HG03108 (cell line): ENCODE measurements at regions not wholly inside any gene's neighbourhood (a gene's known extent, or its start where the extent isn't known, plus 50 kb on each side); places are given as distances from the start of the nearest gene placed in this dataset.
"Not testable (repeated sequence)": the region's sequence is repeated elsewhere in the genome, so short reads cannot be mapped to it uniquely, and the experiment has no call there.

Experiments
- ATAC-seq: cut with Tn5 transposase; IDR thresholded peaks from one replicate; pipeline ENCODE4 v1.9.1; 2021; ENCODE audit warnings: moderate library complexity; ENCODE audit not compliant: unreplicated experiment

- ATAC-seq: no peak
Measured at GRCh38 chr2:204407204-204408014, 137.9 kb upstream of the PARD3B start.

- ATAC-seq: not testable (repeated sequence)
Measured at GRCh38 chr2:204412782-204413181, 132.5 kb upstream of the PARD3B start.

DNA sequence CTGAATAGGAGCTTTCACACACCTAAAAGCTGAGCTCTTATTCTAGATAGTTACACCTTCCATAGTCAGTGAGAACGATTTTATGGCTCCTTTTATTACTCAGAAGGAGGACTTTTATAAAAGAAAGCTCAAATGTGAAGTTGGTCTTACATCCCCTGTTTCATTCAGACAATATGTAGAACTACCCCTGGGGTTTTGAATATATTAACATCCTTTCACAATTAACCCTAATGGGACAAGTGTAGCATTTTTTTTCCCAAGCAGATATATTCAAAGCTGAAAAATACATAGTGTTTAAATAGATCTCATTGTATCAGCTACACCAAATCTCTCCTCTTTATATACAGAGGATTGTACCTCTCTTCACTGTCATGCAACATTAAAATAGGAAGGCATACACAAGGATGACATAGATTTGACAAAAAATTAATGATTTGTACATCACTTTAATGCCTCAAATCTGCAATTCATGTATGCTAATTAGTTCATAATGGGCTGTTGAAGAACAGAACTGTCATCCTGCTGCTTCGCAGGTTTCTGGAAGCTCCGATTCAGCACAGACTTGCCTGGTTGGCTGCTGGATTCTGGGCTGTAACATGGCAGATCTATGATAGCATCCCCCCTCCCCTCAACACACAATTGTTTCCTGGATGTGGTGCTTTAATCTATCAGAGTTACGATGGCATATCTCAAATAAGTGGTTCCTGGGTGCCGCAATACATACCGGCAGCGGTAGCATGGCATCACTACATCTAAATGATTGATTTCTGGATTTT lies 129.7 kb upstream of the PARD3B start:
- no peak for ATAC-seq

- ATAC-seq: no peak
Measured at GRCh38 chr2:204416236-204416635, 129.0 kb upstream of the PARD3B start.

DNA sequence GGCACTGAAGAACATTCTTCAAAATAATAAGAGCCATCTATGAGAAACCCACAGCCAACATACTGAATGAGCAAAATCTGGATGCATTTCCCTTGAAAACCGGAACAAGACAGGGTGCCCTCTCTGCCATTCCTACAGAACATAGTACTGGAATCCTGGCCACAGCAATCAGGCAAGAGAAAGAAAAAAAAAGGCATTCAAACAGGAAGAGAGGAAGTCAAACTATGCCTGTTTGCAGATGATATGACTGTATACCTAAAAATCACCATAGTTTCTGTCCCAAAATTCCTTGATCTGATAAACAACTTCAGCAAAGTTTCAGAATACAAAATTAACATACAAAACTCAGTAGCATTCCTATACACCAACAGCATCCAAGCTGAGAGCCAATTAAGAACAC lies 119.5 kb upstream of the PARD3B start:
- ATAC-seq: no peak

GRCh38 chr2:204428675-204429074 lies 116.6 kb upstream of the PARD3B start:
- no peak for ATAC-seq

DNA sequence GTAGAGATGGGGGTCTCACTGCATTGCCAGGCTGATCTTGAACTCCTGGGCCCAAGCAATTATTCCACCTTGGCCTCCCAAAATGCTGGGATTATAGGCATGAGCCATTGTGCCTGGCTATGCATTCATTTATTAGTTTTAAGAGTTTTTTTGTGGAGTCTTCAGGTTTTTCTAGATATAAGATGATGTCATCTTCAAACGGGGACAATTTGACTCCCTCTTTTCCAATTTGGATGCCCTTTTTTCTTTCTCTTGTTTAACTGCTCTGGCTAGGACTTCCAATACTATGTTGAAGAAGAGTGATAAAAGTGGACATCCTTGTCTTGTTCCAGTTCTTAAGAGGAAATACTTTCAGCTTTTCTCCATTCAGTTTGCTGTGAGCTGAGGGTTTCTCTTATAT lies 113.7 kb upstream of the PARD3B start:
- ATAC-seq: no peak

GRCh38 chr2:204432196-204432595 lies 113.1 kb upstream of the PARD3B start:
- no peak for ATAC-seq

- ATAC-seq: no peak
Measured at GRCh38 chr2:204434660-204435462, 110.4 kb upstream of the PARD3B start.

DNA sequence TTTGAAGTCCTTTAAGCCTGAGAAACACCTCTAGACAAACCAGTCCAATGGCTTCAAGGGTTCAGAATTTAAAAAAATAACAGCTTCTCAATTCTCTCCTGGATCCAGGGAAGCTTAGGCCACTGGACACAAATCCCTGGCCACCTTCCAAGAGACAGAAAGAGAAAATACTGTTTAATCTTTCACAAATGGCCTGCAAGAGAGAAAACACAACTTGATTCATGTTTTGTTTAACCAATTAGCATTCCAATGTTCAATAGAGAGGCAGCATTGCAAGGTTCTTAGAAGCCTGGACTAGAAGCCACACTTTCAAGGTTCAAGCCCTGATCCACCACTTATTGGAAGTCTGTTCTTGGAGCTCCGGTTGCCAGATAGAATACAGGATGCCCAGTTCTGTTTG lies 109.0 kb upstream of the PARD3B start:
- no peak for ATAC-seq

GRCh38 chr2:204437408-204437807 lies 107.9 kb upstream of the PARD3B start:
- ATAC-seq: no peak

GRCh38 chr2:204437815-204438756 lies 107.2 kb upstream of the PARD3B start:
- ATAC-seq: no peak

- no peak for ATAC-seq
Measured at GRCh38 chr2:204441316-204441715, 104.0 kb upstream of the PARD3B start.

DNA sequence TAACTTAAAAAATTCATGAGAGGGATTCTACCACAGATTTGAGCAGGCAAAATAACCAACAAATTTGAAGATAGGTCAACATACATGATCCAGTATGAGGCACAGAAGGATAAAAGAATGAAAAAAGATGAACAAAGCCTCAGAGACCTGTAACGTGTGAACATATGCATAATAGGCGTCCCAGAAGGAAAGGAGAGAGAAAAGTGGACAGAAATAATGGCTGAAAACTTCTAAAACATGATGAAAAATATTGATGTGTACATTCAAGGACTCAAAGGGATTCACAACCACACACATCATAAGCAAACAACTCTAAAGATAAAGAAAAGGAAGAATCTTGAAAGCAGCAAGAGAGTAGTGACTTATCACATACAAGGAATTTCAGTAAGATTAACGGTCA lies 100.1 kb upstream of the PARD3B start:
- no peak for ATAC-seq

DNA sequence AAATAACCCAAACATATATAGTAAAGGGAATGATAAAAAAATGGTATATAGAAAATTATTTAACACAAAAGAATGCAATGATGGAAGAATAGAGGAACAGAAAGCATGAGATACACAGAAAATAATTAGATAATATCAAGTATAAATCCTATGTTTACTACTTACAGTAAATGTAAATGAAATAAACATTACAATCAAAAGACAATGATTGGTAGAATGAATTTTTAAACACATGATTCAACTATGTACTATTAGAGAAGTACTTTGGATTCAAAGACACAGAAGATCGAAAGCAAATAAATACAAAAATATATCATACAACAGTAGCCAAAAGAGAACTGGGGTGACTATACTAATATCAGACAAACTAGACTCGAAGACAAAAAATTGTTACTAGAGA lies 97.6 kb upstream of the PARD3B start:
- ATAC-seq: no peak

DNA sequence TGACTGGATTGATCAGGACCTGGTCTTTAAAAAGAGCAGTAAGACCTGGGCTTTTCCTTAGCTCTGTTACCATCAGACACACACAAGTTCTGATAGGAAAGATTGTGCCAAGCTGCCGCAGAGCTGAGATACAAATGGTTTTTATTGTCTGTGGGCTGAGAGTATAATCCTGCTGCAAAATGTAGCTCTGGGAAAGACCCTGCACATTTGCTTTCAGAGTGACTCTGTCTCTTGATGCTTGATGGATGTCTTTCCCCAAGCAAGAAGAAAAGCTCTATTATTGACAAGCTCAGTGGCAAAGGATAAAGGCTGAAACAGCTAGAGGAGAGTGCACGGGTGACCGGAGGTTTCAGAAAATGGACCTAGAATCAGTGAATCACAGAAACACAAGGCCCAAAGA lies 95.3 kb upstream of the PARD3B start:
- no peak for ATAC-seq

DNA sequence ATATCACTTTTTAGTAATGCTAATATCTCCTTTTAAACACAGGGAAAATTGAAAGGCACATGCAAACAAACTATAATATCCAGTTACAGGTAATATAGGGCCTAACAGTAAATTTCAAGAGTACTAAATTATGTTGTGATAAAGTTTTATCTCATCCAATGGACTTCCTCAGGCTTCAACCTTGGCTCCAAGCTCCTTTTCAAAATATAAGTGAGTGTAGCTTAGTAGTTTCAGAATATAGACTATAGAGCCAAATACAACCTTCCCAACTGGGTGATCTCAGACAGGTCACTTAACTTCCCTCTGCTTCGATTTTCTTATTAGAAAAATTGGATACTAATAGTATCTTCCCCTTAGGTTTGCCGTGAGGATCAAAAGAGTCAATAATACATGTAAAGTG lies 93.5 kb upstream of the PARD3B start:
- ATAC-seq: no peak

DNA sequence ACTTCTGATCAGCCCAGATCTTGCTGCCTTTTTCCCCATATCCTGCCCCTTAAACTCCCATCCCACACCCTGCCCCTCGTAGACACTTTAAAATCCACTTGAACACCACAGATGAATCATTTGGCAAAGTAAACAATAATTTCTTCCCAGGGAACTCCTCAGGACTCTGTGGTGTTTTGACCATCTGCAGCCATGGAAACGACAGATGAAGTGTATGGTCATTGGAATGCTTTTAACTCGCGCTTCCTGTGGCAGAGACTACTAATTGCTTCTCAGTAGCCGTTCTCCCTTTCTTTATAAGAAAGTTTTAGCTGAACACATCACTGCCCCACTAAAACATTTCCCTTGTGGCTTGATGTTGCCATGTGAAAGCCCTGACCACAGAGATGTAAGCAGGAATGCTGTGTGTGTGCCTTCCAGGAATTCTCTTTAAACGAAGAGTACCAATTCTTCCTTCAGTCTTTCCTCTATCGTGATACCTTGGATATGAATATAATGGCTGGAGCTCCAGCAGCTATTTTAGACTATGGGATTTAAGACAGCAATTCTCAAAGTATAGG lies 92.7 kb upstream of the PARD3B start:
- ATAC-seq: no peak

DNA sequence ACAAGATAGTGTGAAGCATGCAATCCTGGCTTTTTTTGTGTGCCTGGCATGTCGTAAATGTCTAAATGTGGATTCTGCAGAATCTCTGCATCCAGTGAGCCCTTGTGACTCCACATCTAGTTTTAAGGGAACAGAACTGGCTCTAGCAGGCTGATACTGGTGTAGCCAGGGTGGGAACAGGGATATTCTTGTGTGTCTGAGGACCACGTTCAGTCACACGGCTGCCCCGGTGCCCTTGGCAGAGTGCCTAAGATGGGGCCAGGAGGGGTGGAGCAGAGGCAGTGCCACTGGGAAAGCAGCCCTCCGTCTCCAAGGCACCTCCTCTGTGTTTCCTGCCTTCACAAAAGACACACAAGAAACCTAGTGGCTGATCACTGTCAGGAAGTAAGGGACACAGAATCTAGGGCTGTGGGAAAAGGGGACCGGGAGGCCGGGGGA lies 91.5 kb upstream of the PARD3B start:
- no peak for ATAC-seq
